HG02623 (cell line): ENCODE measurements at regions not wholly inside any gene's neighbourhood (a gene's known extent, or its start where the extent isn't known, plus 50 kb on each side); places are given as distances from the start of the nearest gene placed in this dataset.

Experiments
- ATAC-seq: cut with Tn5 transposase; IDR thresholded peaks from one replicate; pipeline ENCODE4 v1.9.1; 2021; ENCODE audit warnings: moderate library complexity; ENCODE audit not compliant: unreplicated experiment

- ATAC-seq: no peak
Observed at GRCh38 chr13:48181482-48182145, 51.4 kb upstream of the ITM2B start.

GRCh38 chr13:48178126-48178525 lies 54.9 kb upstream of the ITM2B start:
- no peak for ATAC-seq

GRCh38 chr13:48176781-48177180 lies 56.2 kb upstream of the ITM2B start:
- no peak for ATAC-seq

- ATAC-seq: no peak
Observed at GRCh38 chr13:48175185-48175584, 57.8 kb upstream of the ITM2B start.

GRCh38 chr13:48167866-48168265 lies 65.1 kb upstream of the ITM2B start:
- no peak for ATAC-seq

GRCh38 chr13:48165727-48166126 lies 67.3 kb upstream of the ITM2B start:
- ATAC-seq: no peak

GRCh38 chr13:48165063-48165462 lies 67.9 kb upstream of the ITM2B start:
- ATAC-seq: no peak

GRCh38 chr13:48163061-48163460 lies 68.2 kb upstream of the MED4 start:
- no peak for ATAC-seq

- ATAC-seq: no peak
Observed at GRCh38 chr13:48162217-48162616, 67.3 kb upstream of the MED4 start.

GRCh38 chr13:48161530-48162179 lies 66.8 kb upstream of the MED4 start:
- ATAC-seq: no peak

- ATAC-seq: no peak
Observed at GRCh38 chr13:48160606-48161278, 65.8 kb upstream of the MED4 start.

- no peak for ATAC-seq
Observed at GRCh38 chr13:48159826-48160225, 64.9 kb upstream of the MED4 start.

- ATAC-seq: no peak
Observed at GRCh38 chr13:48159401-48159800, 64.5 kb upstream of the MED4 start.

- no peak for ATAC-seq
Observed at GRCh38 chr13:48158915-48159314, 64.0 kb upstream of the MED4 start.

- ATAC-seq: no peak
Observed at GRCh38 chr13:48158290-48158689, 63.4 kb upstream of the MED4 start.

GRCh38 chr13:48156466-48156865 lies 61.6 kb upstream of the MED4 start:
- peak; percentile 46 for ATAC-seq

GRCh38 chr13:48155848-48156247 lies 60.9 kb upstream of the MED4 start:
- ATAC-seq: no peak

- no peak for ATAC-seq
Observed at GRCh38 chr13:48154671-48155070, 59.8 kb upstream of the MED4 start.

GRCh38 chr13:48153186-48153585 lies 58.3 kb upstream of the MED4 start:
- no peak for ATAC-seq

- ATAC-seq: no peak
Observed at GRCh38 chr13:48151363-48152161, 56.7 kb upstream of the MED4 start.

GRCh38 chr13:48148454-48148853 lies 53.5 kb upstream of the MED4 start:
- no peak for ATAC-seq
